Breast epithelium (tissue), 4 donors: ENCODE measurements at regions not wholly inside any gene's neighbourhood (a gene's known extent, or its start where the extent isn't known, plus 50 kb on each side); places are given as distances from the start of the nearest gene placed in this dataset.

Experiments used
- DNase-seq, 2 donors: peaks; one replicate each; pipeline ENCODE4 v3.0.0-alpha.2; 2019; ENCODE audit warnings: low spot score in 2 of 2
- H3K27ac ChIP-seq, 2 donors: fragments of 200-600 bp; sonication (generic) in 1 of 2; one replicate each; pipeline ENCODE4 v1.5.1; 2016 to 2019; ENCODE audit warnings: mild to moderate bottlenecking in 1 of 2
- H3K27me3 ChIP-seq, 2 donors: fragments of 200-600 bp; sonication (generic) in 1 of 2; one replicate each; pipeline versions ENCODE4 v1.5.1 to v1.6.0; 2017 to 2019; ENCODE audit warnings: control low read depth in 1 of 2, mild to moderate bottlenecking in 1 of 2
- H3K36me3 ChIP-seq: fragments of 200-600 bp; one replicate; pipeline ENCODE4 v1.5.1; 2019
- H3K4me1 ChIP-seq, 2 donors: fragments of 200-600 bp; sonication (generic); one replicate each; pipeline ENCODE4 v1.5.1; 2016 to 2019; ENCODE audit warnings: control low read depth in 1 of 2
- H3K4me3 ChIP-seq, 3 donors: fragments of 200-600 bp; sonication (generic); 1 replicate in 2 of 3; 2 replicates in 1 of 3; pipeline ENCODE4 v1.5.1; 2016 to 2019; ENCODE audit warnings: mild to moderate bottlenecking in 3 of 3, moderate library complexity in 2 of 3
- H3K9me3 ChIP-seq, 2 donors: fragments of 200-600 bp; sonication (generic) in 1 of 2; one replicate each; pipeline ENCODE4 v1.5.1; 2016 to 2019; ENCODE audit warnings: control low read depth in 1 of 2
- CTCF ChIP-seq, 3 donors: fragments of 450-650 bp; IDR thresholded peaks; one replicate each; pipeline ENCODE4 v1.5.1; 2016 to 2017; ENCODE audit warnings: antibody characterized with exemption in 3 of 3, mild to moderate bottlenecking in 3 of 3, moderate library complexity in 3 of 3
- POLR2A ChIP-seq: fragments of 450-650 bp; IDR thresholded peaks from one replicate; pipeline ENCODE4 v1.6.1; 2016; ENCODE audit warnings: antibody characterized with exemption, mild to moderate bottlenecking, moderate library complexity
- POLR2AphosphoS5 ChIP-seq, 3 donors: sonication (generic); formaldehyde crosslinking; IDR thresholded peaks; one replicate each; pipeline ENCODE4 v1.6.1; 2017; ENCODE audit warnings: antibody characterized with exemption in 3 of 3
- intact Hi-C: fragments of 100-400 bp; cut with DNase I; formaldehyde crosslinking; loops from one replicate; pipeline ENCODE4 v1.15.1; 2023; ENCODE audit warnings: low total_unique reads

GRCh38 chrX:42565739-42566138 lies 212.2 kb downstream of the PPP1R2C start:
- no peak for DNase-seq
- no peaks in the 10 kb centered on the region for H3K4me1 ChIP-seq
- H3K4me3 ChIP-seq = no peak overlapping the region
- H3K27me3 ChIP-seq = peaks cover 0 to 8% of the 10 kb centered on the region in 2 donors
- no peaks in the 10 kb centered on the region for H3K36me3 ChIP-seq
- TF ChIP-seq CTCF (IDR thresholded peaks at IDR 0.05) = no peak
- no peak for TF ChIP-seq POLR2AphosphoS5 (IDR thresholded peaks at IDR 0.05)
- TF ChIP-seq POLR2A = no peak
- no peak overlapping the region for H3K27ac ChIP-seq
- intact Hi-C loops = loop anchor here (5.0 kb wide), 1 partner anchor 517 kb away; no protein-coding TSS in a partner anchor
- H3K9me3 ChIP-seq = no peaks in the 10 kb centered on the region

GRCh38 chrX:42546800-42547199 lies 231.2 kb downstream of the PPP1R2C start:
- H3K9me3 ChIP-seq = no peaks in the 10 kb centered on the region
- H3K27ac ChIP-seq = no peak overlapping the region
- intact Hi-C loops = no loop called here
- H3K4me1 ChIP-seq = no peaks in the 10 kb centered on the region
- H3K27me3 ChIP-seq = peaks cover 0 to 28% of the 10 kb centered on the region in 2 donors
- no peaks in the 10 kb centered on the region for H3K36me3 ChIP-seq
- no peak overlapping the region for H3K4me3 ChIP-seq
- TF ChIP-seq POLR2AphosphoS5 (IDR thresholded peaks at IDR 0.05) = no peak
- no peak for TF ChIP-seq CTCF (IDR thresholded peaks at IDR 0.05)
- no peak for TF ChIP-seq POLR2A
- no peak for DNase-seq

- no peaks in the 10 kb centered on the region for H3K36me3 ChIP-seq
- no peak for TF ChIP-seq CTCF (IDR thresholded peaks at IDR 0.05)
- H3K4me3 ChIP-seq = no peak overlapping the region
- H3K4me1 ChIP-seq = no peaks in the 10 kb centered on the region
- intact Hi-C loops = loop anchor here (5.0 kb wide), 1 partner anchor 262 kb away; no protein-coding TSS in a partner anchor
- H3K9me3 ChIP-seq = no peaks in the 10 kb centered on the region
- H3K27ac ChIP-seq = no peak overlapping the region
- H3K27me3 ChIP-seq = peaks cover 0 to 37% of the 10 kb centered on the region in 2 donors
- no peak for DNase-seq
Measured at GRCh38 chrX:42544883-42545282, 233.1 kb downstream of the PPP1R2C start.

GRCh38 chrX:42541554-42541953 lies 236.4 kb downstream of the PPP1R2C start:
- H3K4me3 ChIP-seq = no peak overlapping the region
- H3K27me3 ChIP-seq = peaks cover 0 to 47% of the 10 kb centered on the region in 2 donors
- H3K27ac ChIP-seq = no peak overlapping the region
- intact Hi-C loops = loop anchor here (5.0 kb wide), 1 partner anchor 266 kb away; no protein-coding TSS in a partner anchor
- no peak for TF ChIP-seq CTCF (IDR thresholded peaks at IDR 0.05)
- TF ChIP-seq POLR2A = no peak
- TF ChIP-seq POLR2AphosphoS5 (IDR thresholded peaks at IDR 0.05) = no peak
- no peak for DNase-seq
- no peaks in the 10 kb centered on the region for H3K9me3 ChIP-seq
- H3K4me1 ChIP-seq = no peaks in the 10 kb centered on the region
- H3K36me3 ChIP-seq = no peaks in the 10 kb centered on the region

GRCh38 chrX:42540146-42540545 lies 237.8 kb downstream of the PPP1R2C start:
- Histone ChIP-seq H3K36me3 (no peaks in the 10 kb centered on the region), H3K27me3 (peaks cover 0 to 49% of the 10 kb centered on the region in 2 donors), H3K27ac (no peak overlapping the region), H3K9me3 (no peaks in the 10 kb centered on the region), H3K4me1 (no peaks in the 10 kb centered on the region), H3K4me3 (no peak overlapping the region)
- intact Hi-C loops = loop anchor here (5.0 kb wide), 1 partner anchor 267 kb away; no protein-coding TSS in a partner anchor
- no peak for DNase-seq
- no peak for TF ChIP-seq POLR2AphosphoS5 (IDR thresholded peaks at IDR 0.05)

- H3K27me3 ChIP-seq = peaks cover 0 to 47% of the 10 kb centered on the region in 2 donors
- intact Hi-C loops = no loop called here
- no peak for DNase-seq
- no peak overlapping the region for H3K27ac ChIP-seq
- no peaks in the 10 kb centered on the region for H3K36me3 ChIP-seq
- no peaks in the 10 kb centered on the region for H3K4me1 ChIP-seq
- TF ChIP-seq POLR2A (no peak), POLR2AphosphoS5 (IDR thresholded peaks at IDR 0.05) (no peak), CTCF (IDR thresholded peaks at IDR 0.05) (no peak)
- H3K9me3 ChIP-seq = no peaks in the 10 kb centered on the region
- H3K4me3 ChIP-seq = no peak overlapping the region
Measured at GRCh38 chrX:42538405-42538804, 239.6 kb downstream of the PPP1R2C start.
